GM10248 (cell line): ENCODE measurements at regions not wholly inside any gene's neighbourhood (a gene's known extent, or its start where the extent isn't known, plus 50 kb on each side); places are given as distances from the start of the nearest gene placed in this dataset.

Experiments used
- CTCF ChIA-PET: fragments of 300-600 bp; sonication (Branson Sonifier 250); formaldehyde crosslinking; extraction: SDS; loops from one replicate; lab custom pipeline; 2021; ENCODE audit warnings: antibody characterized with exemption; lab: Yijun Ruan, JAX
- POLR2A ChIA-PET: fragments of 350-650 bp; sonication (Branson Sonifier 250); formaldehyde crosslinking; extraction: SDS; loops from one replicate; lab custom pipeline; 2020; ENCODE audit warnings: antibody characterized with exemption; lab: Yijun Ruan, JAX
- DNase-seq: peaks from one replicate; pipeline ENCODE4 v3.0.0; 2012; ENCODE audit errors: extremely low spot score
- CTCF ChIP-seq: IDR thresholded peaks from 2 replicates; pipeline ENCODE4 v1.5.1; 2012; ENCODE audit warnings: mild to moderate bottlenecking, low read depth; ENCODE audit errors: extremely low read depth, missing control alignments, control extremely low read depth

GRCh38 chr14:26870096-26870495, 272.3 kb upstream of the NOVA1 start:
- POLR2A ChIA-PET, result no interaction called here
- TF ChIP-seq CTCF, result no peak
- no peak for DNase-seq
- CTCF ChIA-PET, result interaction anchor here (0.7 to 1.4 kb wide), 3 partner anchors 21 to 49 kb away, joined by 3 read pairs; no protein-coding TSS in a partner anchor

GRCh38 chr14:26870722-26871617, 273.1 kb upstream of the NOVA1 start:
- DNase-seq, result no peak
- POLR2A ChIA-PET, result no interaction called here
- CTCF ChIA-PET, result interaction anchor here (1.4 kb wide), 1 partner anchor 108 kb away, joined by 3 read pairs; no protein-coding TSS in a partner anchor
- TF ChIP-seq CTCF, result no peak

GRCh38 chr14:26872515-26873361, 274.9 kb upstream of the NOVA1 start:
- DNase-seq, result no peak
- CTCF ChIA-PET, result interaction anchor here (1.4 kb wide), 1 partner anchor 110 kb away, joined by 3 read pairs; no protein-coding TSS in a partner anchor
- POLR2A ChIA-PET, result no interaction called here
- TF ChIP-seq CTCF, result no peak

GRCh38 chr14:26873362-26873960, 275.6 kb upstream of the NOVA1 start:
- POLR2A ChIA-PET, result no interaction called here
- no peak for DNase-seq
- no peak for TF ChIP-seq CTCF
- CTCF ChIA-PET, result no interaction called here

GRCh38 chr14:26887847-26888246, 290.0 kb upstream of the NOVA1 start:
- DNase-seq, result no peak
- POLR2A ChIA-PET, result no interaction called here
- CTCF ChIA-PET, result no interaction called here
- TF ChIP-seq CTCF, result no peak

- POLR2A ChIA-PET, result no interaction called here
- TF ChIP-seq CTCF, result no peak
- no peak for DNase-seq
- CTCF ChIA-PET, result no interaction called here
Observed at GRCh38 chr14:26888592-26888991, 290.8 kb upstream of the NOVA1 start.
